WTC11 (cell line): ENCODE measurements at regions not wholly inside any gene's neighbourhood (a gene's known extent, or its start where the extent isn't known, plus 50 kb on each side); places are given as distances from the start of the nearest gene placed in this dataset.

Source experiments
- ATAC-seq: fragments of 200-7000 bp; cut with Tn5 transposase; 2 replicates; pipeline ENCODE4 v1.10.0; 2021; ENCODE audit warnings: mild to moderate bottlenecking, moderate library complexity
- CTCF ChIA-PET: fragments of 300-600 bp; sonication (Branson Sonifier 250); formaldehyde crosslinking; loops from one replicate; lab custom pipeline; 2021; ENCODE audit warnings: antibody characterized with exemption; lab: Charles Lee
- POLR2A ChIA-PET: fragments of 350-600 bp; sonication (Branson Sonifier 250); formaldehyde crosslinking; loops from one replicate; lab custom pipeline; 2021; ENCODE audit warnings: antibody characterized with exemption; lab: Charles Lee
- DNase-seq: peaks from one replicate; pipeline ENCODE4 v3.0.0; 2021; ENCODE audit warnings: low spot score
- H3K27ac Mint-ChIP-seq: 2 replicates; pipeline ENCODE4 v1.8.0; 2021; ENCODE audit warnings: mixed read lengths
- H3K27me3 Mint-ChIP-seq: 2 replicates; pipeline ENCODE4 v1.8.0; 2021; ENCODE audit warnings: low read depth, mild to moderate bottlenecking, moderate library complexity, mixed read lengths
- H3K36me3 Mint-ChIP-seq: 2 replicates; pipeline ENCODE4 v1.8.0; 2021; ENCODE audit warnings: mixed read lengths
- H3K4me1 Mint-ChIP-seq: 2 replicates; pipeline ENCODE4 v1.8.0; 2022; ENCODE audit warnings: mixed read lengths
- H3K4me3 Mint-ChIP-seq: 2 replicates; pipeline ENCODE4 v1.8.0; 2021; ENCODE audit warnings: mild to moderate bottlenecking, moderate library complexity, mixed read lengths
- H3K9me3 Mint-ChIP-seq: 2 replicates; pipeline ENCODE4 v1.8.0; 2021; ENCODE audit warnings: mixed read lengths
- AR ChIP-seq: fragments of 250-450 bp; sonication (Bioruptor Pico); IDR thresholded peaks from 2 replicates; pipeline ENCODE4 v1.9.0; 2021; ENCODE audit warnings: mild to moderate bottlenecking
- ATF3 ChIP-seq: sonication (generic); formaldehyde crosslinking; conservative IDR thresholded peaks from 2 replicates; pipeline ENCODE4 v1.8.1; 2022; ENCODE audit warnings: mild to moderate bottlenecking, missing genetic modification reagents
- CREB1 ChIP-seq: sonication (generic); formaldehyde crosslinking; IDR thresholded peaks from 2 replicates; pipeline ENCODE4 v1.8.0; 2023; ENCODE audit warnings: mild to moderate bottlenecking, missing genetic modification reagents
- E2F5 ChIP-seq: sonication (generic); formaldehyde crosslinking; IDR thresholded peaks from 2 replicates; pipeline ENCODE4 v1.8.1; 2022; ENCODE audit warnings: mild to moderate bottlenecking, moderate library complexity, missing genetic modification reagents
- ESRRA ChIP-seq: sonication (generic); formaldehyde crosslinking; IDR thresholded peaks from 2 replicates; pipeline ENCODE4 v1.8.1; 2022; ENCODE audit warnings: mild to moderate bottlenecking, missing genetic modification reagents, borderline replicate concordance
- FOXJ3 ChIP-seq: sonication (generic); formaldehyde crosslinking; IDR thresholded peaks from 2 replicates; pipeline ENCODE4 v1.9.0; 2021; ENCODE audit warnings: missing genetic modification reagents, mild to moderate bottlenecking, borderline replicate concordance
- FOXP4 ChIP-seq: sonication (generic); formaldehyde crosslinking; IDR thresholded peaks from 2 replicates; pipeline ENCODE4 v1.8.0; 2022; ENCODE audit warnings: mild to moderate bottlenecking, missing genetic modification reagents
- IRF2 ChIP-seq: sonication (generic); formaldehyde crosslinking; IDR thresholded peaks from 2 replicates; pipeline ENCODE4 v1.8.0; 2022; ENCODE audit warnings: low read depth, missing genetic modification reagents, borderline replicate concordance
- JUN ChIP-seq: sonication (generic); formaldehyde crosslinking; IDR thresholded peaks from 2 replicates; pipeline ENCODE4 v1.8.0; 2023; ENCODE audit warnings: mild to moderate bottlenecking, missing genetic modification reagents
- PRDM15 ChIP-seq: sonication (generic); formaldehyde crosslinking; IDR thresholded peaks from 2 replicates; pipeline ENCODE4 v1.8.0; 2022; ENCODE audit warnings: missing genetic modification reagents
- PREB ChIP-seq: sonication (generic); formaldehyde crosslinking; IDR thresholded peaks from 2 replicates; pipeline ENCODE4 v1.8.1; 2022; ENCODE audit warnings: mild to moderate bottlenecking, missing genetic modification reagents, moderate library complexity, borderline replicate concordance
- PRRX2 ChIP-seq: fragments of 250-450 bp; sonication (Bioruptor Pico); IDR thresholded peaks from 2 replicates; pipeline ENCODE4 v1.8.0; 2021; ENCODE audit warnings: mild to moderate bottlenecking
- RELA ChIP-seq: sonication (generic); formaldehyde crosslinking; IDR thresholded peaks from 2 replicates; pipeline ENCODE4 v1.8.1; 2022; ENCODE audit warnings: missing genetic modification reagents, mild to moderate bottlenecking, borderline replicate concordance
- TEAD1 ChIP-seq: sonication (generic); formaldehyde crosslinking; IDR thresholded peaks from 2 replicates; pipeline ENCODE4 v1.8.0; 2022; ENCODE audit warnings: mild to moderate bottlenecking, missing genetic modification reagents
- TP53 ChIP-seq: sonication (generic); formaldehyde crosslinking; IDR thresholded peaks from 2 replicates; pipeline ENCODE4 v1.8.1; 2023; ENCODE audit warnings: mild to moderate bottlenecking, missing genetic modification reagents
- ZMAT4 ChIP-seq: fragments of 250-450 bp; sonication (Bioruptor Pico); IDR thresholded peaks from 2 replicates; pipeline ENCODE4 v1.9.0; 2021; ENCODE audit warnings: mild to moderate bottlenecking
- ZNF121 ChIP-seq: sonication (generic); formaldehyde crosslinking; IDR thresholded peaks from 2 replicates; pipeline ENCODE4 v1.8.0; 2023; ENCODE audit warnings: missing genetic modification reagents
- ZNF317 ChIP-seq: sonication (generic); formaldehyde crosslinking; IDR thresholded peaks from 2 replicates; pipeline ENCODE4 v1.8.1; 2023; ENCODE audit warnings: low read depth, mild to moderate bottlenecking, moderate library complexity, missing genetic modification reagents, borderline replicate concordance

GRCh38 chr10:26640391-26640790 lies 57.1 kb upstream of the PDSS1 start (continued):
- TF ChIP-seq PRDM15 (CRISPR knock-in tag) (no peak), JUN (CRISPR knock-in tag) (no peak), AR (CRISPR knock-in tag) (no peak), TEAD1 (CRISPR knock-in tag) (no peak), TP53 (CRISPR knock-in tag) (no peak), RELA (CRISPR knock-in tag) (no peak), ATF3 (no peak)

- H3K4me1 Mint-ChIP-seq, result peaks cover 5% of the 10 kb centered on the region; the same call in 1 of the 2 replicates
- 0 out of 2 replicates have a peak, but pooled peaks cover 3% of the 10 kb centered on the region for H3K9me3 Mint-ChIP-seq
- H3K27ac Mint-ChIP-seq, result no peak overlapping the region
- POLR2A ChIA-PET, result interaction anchor here (0.5 kb wide), 1 partner anchor 32 kb away, joined by 5 read pairs; no protein-coding TSS in a partner anchor
- H3K27me3 Mint-ChIP-seq, result no peaks in the 10 kb centered on the region
- DNase-seq, result peak; percentile 25
- H3K4me3 Mint-ChIP-seq, result no peak overlapping the region
- H3K36me3 Mint-ChIP-seq, result no peaks in the 10 kb centered on the region
- ATAC-seq, result peak; percentile 44; the same call in 1 of the 2 replicates
- CTCF ChIA-PET, result interaction anchor here (1.1 kb wide), 1 partner anchor 16 kb away, joined by 3 read pairs; no protein-coding TSS in a partner anchor
- TF ChIP-seq FOXP4 (CRISPR knock-in tag) (no peak), ZNF121 (no peak), ZMAT4 (no peak), ZNF317 (CRISPR knock-in tag) (no peak), AR (CRISPR knock-in tag) (no peak), CREB1 (CRISPR knock-in tag) (no peak), PREB (CRISPR knock-in tag) (no peak), FOXJ3 (no peak), IRF2 (CRISPR knock-in tag) (no peak), E2F5 (CRISPR knock-in tag) (no peak), ESRRA (no peak), PRRX2 (CRISPR knock-in tag) (no peak)
These were observed 54.4 kb upstream of the PDSS1 start for GRCh38 chr10:26642896-26643653.
